ENCODE measurements at regions not wholly inside any gene's neighbourhood (a gene's known extent, or its start where the extent isn't known, plus 50 kb on each side); places are given as distances from the start of the nearest gene placed in this dataset.

DNA sequence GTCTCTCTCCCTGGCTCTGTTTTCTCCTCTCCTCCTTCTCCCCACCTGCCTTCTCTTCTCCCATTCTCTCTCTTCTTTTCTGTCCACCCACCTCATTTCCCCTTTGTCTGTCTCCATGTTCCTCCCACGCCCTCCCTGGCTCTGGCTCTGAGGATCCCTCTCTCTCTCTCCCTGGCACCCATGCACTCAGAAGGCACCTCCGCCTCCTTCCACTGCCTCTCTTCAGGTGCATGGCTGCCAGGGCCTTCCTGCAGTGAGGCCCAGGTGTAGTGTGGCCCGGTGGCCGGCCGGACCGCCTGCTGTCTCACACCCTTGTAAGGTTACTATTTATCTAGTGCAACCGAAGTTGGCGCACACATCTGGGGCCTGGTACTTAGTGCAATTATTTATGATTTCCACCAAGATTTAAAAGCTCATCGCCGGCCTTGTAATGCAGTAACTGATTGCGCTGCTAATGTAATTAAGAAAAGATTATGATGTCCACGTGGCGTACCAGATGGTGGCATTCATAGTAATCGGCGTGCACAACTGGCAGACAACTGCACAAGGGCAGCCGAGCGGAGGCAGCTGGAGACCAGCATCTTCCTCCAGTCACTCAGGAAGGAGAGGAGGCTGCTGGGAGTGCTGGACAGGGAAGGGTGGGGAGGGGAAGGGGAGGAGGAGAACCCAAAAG is 50.4 kb upstream of the MVB12B start:
- TF ChIP-seq, protein P1, sequence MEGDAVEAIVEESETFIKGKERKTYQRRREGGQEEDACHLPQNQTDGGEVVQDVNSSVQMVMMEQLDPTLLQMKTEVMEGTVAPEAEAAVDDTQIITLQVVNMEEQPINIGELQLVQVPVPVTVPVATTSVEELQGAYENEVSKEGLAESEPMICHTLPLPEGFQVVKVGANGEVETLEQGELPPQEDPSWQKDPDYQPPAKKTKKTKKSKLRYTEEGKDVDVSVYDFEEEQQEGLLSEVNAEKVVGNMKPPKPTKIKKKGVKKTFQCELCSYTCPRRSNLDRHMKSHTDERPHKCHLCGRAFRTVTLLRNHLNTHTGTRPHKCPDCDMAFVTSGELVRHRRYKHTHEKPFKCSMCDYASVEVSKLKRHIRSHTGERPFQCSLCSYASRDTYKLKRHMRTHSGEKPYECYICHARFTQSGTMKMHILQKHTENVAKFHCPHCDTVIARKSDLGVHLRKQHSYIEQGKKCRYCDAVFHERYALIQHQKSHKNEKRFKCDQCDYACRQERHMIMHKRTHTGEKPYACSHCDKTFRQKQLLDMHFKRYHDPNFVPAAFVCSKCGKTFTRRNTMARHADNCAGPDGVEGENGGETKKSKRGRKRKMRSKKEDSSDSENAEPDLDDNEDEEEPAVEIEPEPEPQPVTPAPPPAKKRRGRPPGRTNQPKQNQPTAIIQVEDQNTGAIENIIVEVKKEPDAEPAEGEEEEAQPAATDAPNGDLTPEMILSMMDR (IDR thresholded peaks at IDR 0.05; ENCODE audit: low read length, missing control alignments): no peak
- no peak overlapping the region for H3K4me3 ChIP-seq (replicated peaks; ENCODE audit: low read depth, low read length)
- DNase-seq (ENCODE audit: low read depth): no peak
